ENCODE measurements at regions not wholly inside any gene's neighbourhood (a gene's known extent, or its start where the extent isn't known, plus 50 kb on each side); places are given as distances from the start of the nearest gene placed in this dataset.
"Not testable (repeated sequence)": the region's sequence is repeated elsewhere in the genome, so short reads cannot be mapped to it uniquely, and the experiment has no call there.

DNA sequence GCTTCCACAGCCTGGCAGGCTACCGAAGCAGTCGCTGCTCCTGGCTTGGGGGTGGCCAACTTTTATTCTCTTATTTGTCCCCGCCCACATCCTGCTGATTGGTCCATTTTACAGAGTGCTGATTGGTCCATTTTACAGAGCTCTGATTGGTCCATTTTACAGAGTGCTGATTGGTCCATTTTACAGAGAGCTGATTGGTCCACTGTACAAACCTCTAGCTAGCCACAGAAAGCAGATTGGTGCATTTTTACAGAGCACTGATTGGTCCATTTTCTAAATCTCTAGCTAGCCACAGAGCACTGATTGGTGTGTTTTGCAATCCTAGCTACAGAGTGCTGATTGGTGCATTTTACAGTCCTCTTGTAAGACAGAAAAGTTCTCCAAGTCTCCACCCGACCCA is 187.9 kb upstream of the TOM1L1 start:
- DNase-seq: not testable (repeated sequence)

DNA sequence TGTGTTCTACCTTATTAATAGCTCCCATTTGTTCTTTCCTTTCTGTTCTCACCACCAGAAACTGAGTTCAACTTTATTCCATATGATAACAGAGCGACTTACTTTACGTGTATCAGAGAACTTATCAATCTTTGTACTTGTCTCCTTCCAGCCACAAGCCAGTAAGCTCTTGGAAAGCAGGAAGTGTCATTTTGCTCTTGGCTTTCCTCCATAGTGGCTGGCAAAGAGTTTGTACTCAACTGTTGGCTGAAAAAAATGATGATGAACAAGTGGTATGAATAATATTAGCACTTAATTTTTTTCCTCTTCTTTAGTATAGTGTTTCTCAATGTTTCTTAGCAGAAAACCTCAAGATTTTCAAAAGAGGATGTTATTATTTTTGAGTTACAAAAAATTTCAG is 182.4 kb upstream of the TOM1L1 start:
- DNase-seq: no peak

- DNase-seq: no peak
Observed at GRCh38 chr17:54727624-54728023, 173.0 kb upstream of the TOM1L1 start.

DNA sequence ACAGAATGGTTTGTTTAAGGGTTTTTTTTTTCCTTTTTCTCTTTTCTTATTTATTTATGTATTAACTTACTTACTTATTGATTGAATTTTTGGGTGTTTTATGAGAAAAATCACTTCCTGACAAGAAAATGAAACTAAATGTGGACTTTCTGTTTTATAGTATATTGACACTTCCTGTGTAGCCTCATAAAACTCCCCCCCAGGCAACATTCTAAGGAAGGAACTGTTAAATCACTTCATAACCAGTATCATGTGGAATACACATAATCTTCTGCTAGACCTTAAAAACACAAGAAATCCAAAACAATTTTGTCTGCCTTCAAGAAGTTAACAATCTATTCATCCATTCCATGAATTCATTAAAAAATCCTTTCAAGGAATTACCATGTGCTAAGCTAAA is 164.1 kb upstream of the TOM1L1 start:
- no peak for DNase-seq

DNA sequence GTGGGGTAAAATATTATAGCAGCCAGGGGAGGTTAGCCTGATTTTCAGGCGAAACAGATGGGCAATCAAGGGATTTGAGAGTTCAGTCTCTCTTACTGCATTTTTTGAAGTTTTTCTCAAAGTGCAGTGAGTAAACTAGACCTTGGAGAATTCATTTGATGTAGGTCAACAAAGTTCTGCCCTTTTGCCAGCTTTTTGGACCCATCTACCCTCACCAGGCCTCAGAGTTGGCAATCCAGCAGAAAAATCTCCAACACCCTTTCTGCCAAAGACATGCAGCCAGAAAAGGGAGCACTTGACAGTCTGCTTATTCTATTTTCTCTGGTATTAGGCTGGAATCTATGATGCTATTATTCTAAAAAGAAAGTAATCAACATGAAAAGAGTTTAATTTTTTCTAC is 162.2 kb upstream of the TOM1L1 start:
- no peak for DNase-seq

- no peak for DNase-seq
Observed at GRCh38 chr17:54744750-54745149, 155.9 kb upstream of the TOM1L1 start.

- DNase-seq: no peak
Observed at GRCh38 chr17:54745239-54745638, 155.4 kb upstream of the TOM1L1 start.

DNA sequence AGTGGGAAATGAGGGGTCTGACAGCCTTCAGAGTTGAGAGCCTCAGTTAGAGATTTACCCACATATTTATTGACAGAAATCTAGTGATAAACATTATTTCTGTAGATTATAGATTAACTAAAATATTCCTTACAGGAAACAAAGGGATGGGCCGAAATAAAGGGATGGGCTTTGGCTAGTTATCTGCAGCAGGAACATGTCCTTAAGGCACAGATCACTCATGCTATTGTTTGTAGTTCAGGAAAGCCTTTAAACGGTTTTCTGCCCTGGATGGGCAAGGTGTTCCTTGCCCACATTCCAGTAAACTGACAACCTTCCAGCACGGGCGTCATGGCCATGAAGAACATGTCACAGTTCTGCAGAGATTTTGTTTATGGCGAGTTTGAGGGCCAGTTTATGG is 154.8 kb upstream of the TOM1L1 start:
- DNase-seq: no peak

DNA sequence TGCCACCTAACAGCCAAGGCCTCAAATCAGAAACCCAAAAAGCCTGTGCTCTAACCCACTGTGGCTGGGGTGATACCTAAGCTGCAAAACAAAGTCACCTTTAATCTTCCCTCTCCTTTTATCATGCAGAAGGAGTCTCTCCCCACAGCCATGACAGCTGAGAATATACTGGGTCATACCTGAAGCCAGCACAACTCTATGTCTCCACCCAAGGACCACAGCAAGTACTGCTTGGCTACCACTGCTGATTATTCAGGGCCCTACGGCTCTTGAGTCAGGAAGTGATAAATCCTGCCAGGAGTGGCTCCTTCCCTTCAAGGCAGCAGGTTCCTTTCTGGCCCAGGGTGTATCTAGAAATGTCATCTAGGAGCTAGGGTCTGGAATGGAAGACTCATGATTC is 151.5 kb upstream of the TOM1L1 start:
- DNase-seq: no peak

DNA sequence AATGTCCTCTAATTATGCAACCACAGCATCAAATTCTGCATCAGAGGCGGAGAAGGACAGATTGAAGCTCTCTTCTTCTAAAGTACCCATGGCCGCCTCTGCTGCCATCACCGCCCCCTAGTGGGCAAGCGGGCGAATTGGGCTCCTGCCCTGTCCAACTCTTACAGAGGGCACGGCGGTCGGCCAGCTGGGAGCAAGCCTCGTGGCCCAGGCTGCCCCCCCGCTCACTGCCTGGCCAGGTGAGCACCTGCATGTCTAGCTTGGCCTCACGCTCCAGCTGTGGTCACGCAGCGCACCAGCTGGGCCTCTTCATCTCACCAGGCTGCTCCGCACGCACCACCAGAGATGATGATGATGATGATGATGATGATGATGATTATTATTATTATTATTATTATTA is 146.1 kb upstream of the TOM1L1 start:
- DNase-seq: no peak

DNA sequence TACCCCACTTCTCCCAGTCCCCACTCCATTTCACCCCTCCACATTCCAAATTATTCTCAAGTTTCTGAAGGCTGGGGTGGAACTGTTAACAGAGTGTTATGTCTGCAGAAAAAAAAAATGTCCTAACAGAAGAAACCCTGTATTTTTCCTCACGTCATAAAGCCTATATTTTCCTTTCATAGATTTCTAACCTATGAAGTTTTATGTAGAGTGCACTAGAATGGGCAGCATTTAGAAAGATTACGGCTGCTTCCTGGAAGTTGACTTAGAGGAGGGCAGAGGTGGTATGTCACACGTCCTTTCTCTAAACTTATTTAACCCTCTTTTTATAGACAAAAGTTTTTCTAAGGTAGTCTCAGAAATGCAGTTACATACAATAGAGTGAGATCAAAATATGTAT is 139.8 kb upstream of the TOM1L1 start:
- no peak for DNase-seq

- DNase-seq: no peak
Observed at GRCh38 chr17:54770836-54771235, 129.8 kb upstream of the TOM1L1 start.

DNA sequence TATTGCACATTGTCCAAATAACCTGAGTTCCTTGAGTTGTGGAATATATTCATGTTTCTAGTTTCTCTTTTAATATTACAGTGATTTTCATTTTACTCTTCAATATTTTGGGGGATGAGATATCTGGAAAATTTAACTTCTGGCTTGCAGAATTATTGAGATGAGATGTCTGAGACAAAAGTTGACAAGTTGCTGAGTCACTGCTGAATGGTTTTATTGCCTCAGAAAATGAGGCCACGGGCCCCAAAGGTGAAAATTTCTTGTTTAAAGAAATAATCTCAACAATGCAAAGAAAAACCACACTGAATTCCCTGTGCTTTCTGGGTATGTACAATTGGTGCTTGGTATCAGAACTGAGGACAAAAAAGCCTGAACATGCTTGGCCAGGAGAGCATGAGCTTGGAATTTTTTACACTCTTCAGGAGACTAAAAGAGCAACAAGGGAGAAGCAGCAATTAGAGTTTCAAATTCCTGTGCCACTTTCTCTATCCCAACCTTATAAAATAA is 129.2 kb upstream of the TOM1L1 start:
- DNase-seq: no peak

GRCh38 chr17:54780238-54780637 is 120.4 kb upstream of the TOM1L1 start:
- DNase-seq: no peak

DNA sequence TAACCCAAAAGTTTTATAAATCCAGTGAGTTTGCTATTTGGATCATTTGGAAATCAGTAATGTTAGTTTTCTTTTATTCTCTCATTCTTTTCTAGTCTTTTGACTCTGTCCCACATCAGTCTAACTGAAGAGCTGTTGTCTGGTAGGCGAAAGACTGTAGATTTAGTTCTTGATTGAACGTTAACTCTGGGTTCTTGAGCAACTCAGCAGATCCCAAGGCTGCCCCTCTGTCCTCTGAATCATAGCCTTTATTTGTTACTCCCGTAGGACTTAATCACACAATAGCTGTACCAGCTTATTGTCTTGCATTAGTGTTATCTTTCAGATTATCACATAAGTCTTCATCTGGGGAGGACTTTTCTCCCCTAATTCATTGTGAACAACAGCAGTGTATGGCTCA is 119.3 kb upstream of the TOM1L1 start:
- no peak for DNase-seq

GRCh38 chr17:54784305-54784704 is 116.3 kb upstream of the TOM1L1 start:
- DNase-seq: no peak

DNA sequence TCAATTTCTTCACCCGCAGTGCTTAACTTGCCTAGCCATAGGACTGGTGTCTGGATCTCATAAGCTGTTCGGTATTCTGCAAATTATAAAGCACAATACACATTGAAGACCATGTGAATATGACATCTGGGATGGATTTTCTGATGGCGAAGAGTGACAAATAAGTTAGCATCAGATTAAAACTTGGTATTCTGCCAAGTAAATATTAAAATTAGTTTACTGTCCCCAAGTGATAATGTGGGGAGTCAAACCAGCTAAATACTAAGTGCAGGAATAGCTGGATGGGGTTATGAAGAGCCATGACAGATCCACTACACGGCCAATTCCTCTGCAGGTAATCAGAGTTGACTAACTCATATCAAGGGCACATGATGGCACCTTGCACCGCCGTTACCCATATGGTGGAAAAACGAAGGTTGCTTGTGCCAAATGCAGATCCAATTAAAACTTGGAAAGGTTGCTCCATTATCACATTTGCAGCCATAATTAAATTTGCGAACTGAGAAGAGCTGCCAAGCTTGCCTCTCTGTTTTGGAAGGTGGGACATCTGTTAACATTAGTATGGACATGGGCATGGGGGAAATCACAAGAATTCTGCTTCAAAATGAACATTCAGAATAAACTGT is 114.9 kb upstream of the TOM1L1 start:
- DNase-seq: no peak

GRCh38 chr17:54789101-54789880 is 111.4 kb upstream of the TOM1L1 start:
- no peak for DNase-seq

- no peak for DNase-seq
Observed at GRCh38 chr17:54793271-54793670, 107.4 kb upstream of the TOM1L1 start.

- no peak for DNase-seq
Observed at GRCh38 chr17:54795046-54795445, 105.6 kb upstream of the TOM1L1 start.

DNA sequence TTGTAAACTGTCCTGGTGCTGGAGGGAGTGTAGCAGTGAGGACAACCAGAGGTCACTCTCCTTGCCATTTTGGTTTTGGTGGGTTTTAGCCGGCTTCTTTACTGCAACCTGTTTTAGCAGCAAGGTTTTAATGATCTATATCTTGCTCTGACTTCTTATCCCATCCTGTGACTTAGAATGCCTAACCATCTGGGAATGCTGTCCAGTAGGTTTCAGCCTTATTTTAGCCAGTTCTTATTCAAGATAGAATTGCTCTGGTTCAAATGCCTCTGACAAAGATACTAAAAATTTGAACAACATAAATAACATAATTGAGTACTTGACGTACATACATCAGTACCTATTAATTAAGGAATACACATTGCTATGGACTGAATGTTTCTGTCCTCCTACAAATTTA is 93.3 kb upstream of the TOM1L1 start:
- no peak for DNase-seq

GRCh38 chr17:54813896-54814295 is 86.8 kb upstream of the TOM1L1 start:
- no peak for DNase-seq

GRCh38 chr17:54814371-54814770 is 86.3 kb upstream of the TOM1L1 start:
- DNase-seq: no peak

- DNase-seq: no peak
Observed at GRCh38 chr17:54834086-54834485, 66.6 kb upstream of the TOM1L1 start.
